Stimulated activated CD4-positive, alpha-beta T cell treated with anti-CD3 and anti-CD28 coated beads, Interleukin-2, amount 100 ng/mL, for 4 hours (primary cell): ENCODE measurements at regions not wholly inside any gene's neighbourhood (a gene's known extent, or its start where the extent isn't known, plus 50 kb on each side); places are given as distances from the start of the nearest gene placed in this dataset.
"Not testable (repeated sequence)": the region's sequence is repeated elsewhere in the genome, so short reads cannot be mapped to it uniquely, and the experiment has no call there.

Experiments used
- DNase-seq: peaks from one replicate; pipeline ENCODE4 v3.0.0-alpha.2; 2020; ENCODE audit warnings: low read depth

DNA sequence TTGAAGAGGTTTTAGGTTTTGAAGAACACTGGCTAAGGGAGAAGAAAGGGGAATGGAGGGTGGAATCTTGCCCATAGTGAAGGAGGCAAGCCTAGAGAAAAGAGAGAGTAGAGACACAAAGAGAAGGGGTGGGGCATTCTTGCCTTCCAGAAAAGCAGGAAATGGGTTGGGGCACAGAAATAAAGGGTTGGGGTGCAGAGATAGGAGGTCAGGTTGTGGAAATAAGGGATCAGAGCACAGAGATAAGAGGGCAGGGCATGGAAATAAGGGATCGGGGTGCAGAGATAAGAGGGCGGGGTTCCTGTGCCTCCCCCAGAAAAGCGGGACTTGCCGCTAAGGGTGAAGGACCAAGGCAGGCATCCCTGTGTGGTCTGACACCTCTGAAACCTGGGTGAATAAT lies 69.9 kb downstream of the ALG1L2 start:
- not testable (repeated sequence) for DNase-seq

DNA sequence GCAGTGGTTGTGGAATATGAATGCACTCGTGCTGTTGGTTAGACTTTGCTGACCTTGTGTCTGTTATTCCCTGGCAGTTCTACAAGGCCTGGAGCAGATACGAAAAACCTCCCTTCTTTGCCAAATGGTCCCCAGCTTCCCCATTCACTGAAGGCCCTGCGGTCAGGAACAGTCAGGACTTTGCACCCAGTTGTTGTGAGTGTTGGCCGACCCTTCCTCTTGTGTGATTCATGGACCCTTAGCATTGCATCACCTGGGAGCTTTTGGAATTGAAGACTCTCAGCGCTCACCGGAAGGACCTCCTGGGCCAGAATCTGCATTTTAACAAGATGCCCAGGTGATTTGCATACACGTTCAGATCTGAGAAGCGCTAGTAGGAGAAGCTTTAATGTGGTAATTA lies 71.6 kb downstream of the ALG1L2 start:
- DNase-seq: not testable (repeated sequence)

DNA sequence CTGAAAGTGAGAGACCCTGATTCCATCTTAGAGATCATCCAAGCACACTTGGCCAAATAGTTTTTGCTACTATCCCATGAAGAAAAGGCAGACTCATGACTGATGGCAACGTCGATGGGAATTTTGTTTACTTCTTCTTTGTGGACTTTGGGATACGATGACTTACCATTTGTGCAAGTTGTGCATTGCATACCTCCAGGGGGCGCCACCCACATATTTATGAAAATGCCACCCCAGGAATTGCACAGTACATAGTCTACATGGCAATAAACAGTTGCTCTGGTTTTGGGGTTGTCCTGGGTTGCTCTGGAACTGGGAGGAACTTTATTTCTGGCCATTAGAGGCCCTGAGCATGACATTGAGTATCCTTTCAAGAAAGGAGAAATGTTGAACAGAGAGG lies 73.8 kb downstream of the ALG1L2 start:
- not testable (repeated sequence) for DNase-seq

DNA sequence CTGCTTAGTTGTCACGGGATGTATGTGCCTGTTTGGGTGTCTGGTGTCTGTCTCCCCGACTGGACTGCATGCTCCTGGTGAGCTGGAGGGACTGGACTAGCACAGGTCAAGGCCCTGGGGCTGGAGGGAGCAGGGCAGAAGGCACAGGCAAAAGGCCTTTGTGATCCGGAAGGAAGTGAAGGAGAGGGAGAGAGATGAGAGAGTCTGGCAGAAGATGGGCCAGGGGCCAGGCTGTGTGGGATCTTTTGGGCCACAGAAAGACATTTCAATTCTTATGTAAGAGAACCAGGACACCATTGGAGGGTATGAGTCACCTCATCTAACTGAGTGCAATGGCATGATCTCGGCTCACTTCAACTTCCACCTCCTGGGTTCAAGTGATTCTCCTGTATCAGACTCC lies 85.2 kb downstream of the ALG1L2 start:
- DNase-seq: not testable (repeated sequence)

DNA sequence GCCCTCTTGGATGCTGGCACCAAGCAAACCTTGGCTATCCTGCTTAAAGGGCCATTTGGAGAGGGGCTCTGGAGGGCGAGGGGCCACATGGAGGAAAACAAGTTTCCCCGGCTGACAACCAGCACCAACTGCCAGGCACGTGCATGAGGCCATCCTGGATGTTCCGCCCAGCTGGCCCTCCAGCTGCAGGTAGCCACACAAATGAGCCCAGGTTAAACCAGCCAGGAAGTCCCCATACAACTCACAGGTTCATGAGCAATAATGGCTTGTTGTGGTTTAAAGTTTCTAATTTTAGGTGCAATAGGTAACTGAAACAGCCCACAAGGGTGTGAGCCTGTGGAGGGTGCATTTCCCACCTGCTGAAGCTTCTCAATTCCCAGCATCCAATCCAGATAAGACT lies 93.6 kb downstream of the ALG1L2 start:
- DNase-seq: not testable (repeated sequence)

DNA sequence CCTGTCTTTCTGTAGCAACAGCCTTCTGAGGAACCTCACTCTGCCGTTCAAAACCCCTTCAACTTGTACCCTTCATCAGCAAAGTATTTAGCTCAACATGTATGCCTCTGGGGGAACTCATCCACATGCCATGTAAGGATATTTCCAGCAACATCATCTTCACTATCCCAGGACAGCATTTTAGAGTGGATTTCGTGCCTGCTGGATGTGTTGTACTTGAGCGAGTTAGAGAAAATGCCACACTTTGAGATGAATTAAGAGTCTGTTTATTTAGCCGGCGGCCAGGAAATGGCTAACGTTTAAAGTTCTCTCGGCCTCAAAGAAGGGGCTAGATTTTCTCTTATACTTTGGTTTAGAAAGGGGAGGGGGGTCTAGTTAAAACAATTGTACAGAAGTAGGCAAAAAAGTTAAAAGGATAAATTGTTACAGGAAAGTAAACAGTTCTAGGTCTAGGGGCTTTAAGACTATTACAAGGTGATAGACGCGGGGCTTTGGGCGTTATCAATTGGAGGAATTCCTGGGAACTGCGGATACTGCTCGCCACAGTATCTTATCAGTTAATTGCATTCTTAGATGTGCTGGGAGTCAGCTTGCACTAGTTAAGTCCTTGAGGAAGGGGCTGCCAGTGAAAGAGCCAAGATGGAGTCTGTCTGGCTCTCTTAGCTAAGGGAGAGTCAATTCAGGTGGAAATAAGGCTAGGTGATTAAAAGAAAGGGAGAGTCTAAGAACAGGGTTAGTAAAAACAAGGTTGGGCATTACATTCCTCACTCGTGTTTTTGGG lies 95.0 kb downstream of the ALG1L2 start:
- not testable (repeated sequence) for DNase-seq

DNA sequence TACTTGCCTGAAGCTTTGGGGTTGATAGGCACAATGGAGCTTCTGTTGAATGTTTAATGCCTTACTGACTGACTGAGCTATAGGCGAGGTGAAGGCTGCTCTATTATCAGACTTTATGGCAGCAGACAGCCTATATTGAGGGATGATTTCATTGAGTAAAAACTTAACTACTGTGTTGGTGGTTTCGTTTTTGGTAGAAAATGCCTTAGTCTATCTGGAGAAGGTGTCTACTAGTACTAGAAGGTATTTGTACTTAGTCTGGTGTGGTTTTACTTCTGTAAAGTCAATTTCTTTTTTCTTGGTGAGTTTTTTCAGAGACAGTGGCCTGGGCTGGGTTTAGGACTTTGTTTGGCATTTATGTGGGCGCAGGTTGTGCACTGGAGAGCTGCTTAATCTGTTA lies 97.2 kb downstream of the ALG1L2 start:
- not testable (repeated sequence) for DNase-seq

DNA sequence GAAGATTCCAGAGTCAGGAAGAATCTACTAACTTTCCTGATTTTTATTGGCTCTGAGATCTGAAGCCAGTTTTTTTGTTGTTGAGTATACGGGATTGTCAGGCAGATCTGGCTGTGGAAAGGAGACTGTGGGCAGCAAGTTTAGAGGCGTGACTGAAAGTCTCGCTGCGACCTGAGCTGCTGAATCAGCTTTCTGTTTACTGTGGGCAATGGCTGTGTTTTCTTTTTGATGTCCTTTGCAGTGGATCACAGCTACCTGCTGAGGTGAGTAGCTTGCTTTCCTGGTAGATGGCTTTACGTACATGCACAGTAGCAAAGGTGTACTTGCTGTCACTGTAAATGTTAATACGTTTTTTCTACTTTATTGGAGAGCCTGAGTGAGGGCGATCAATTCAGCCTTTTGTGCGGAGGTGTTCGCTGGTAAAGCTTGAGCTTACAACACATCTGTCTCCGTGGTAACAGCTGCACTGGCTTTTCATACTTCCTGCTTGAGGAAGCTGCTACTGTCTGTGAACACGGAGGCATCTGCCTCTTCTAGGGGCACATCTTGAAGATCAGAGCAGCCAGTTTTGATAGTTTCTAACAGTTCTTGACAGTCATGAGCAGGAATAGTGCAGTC lies 97.8 kb downstream of the ALG1L2 start:
- peak; percentile 24 for DNase-seq

DNA sequence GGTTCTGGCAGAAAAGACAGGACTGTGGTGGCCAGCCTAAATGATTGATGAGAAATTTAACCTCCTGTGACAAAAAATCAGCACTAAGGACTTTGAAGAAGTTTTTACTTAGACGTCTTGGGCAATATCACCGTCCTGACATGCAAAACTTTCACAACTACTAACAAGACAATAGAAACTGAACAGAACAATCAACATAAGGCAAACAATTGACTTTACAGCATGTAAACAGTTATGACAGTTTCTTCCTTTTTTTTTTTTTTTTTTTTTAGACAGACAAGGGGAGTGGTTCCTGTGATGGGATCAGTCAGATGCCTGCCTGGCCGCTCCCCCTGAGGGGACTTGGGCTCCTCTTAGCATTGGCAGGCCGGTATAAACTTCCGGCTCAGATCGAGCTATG lies 100.8 kb downstream of the ALG1L2 start:
- DNase-seq: not testable (repeated sequence)

DNA sequence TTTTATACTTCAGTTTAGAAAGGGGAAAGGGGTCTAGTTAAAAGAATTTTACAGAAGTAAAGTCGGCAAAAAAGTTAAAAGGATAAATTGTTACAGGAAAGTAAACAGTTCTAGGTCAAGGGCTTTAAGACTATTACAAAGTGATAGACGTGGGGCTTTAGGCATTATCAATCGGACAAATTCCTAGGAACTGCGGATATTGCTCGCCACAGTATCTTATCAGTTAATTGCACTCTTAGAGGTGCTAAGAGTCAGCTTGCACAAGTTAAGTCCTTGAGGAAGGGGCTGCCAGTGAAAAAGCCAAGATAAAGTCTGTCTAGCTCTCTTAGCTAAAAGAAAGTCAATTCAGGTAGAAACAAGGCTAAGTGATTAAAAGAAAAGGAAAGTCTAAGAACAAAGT lies 102.1 kb downstream of the ALG1L2 start:
- DNase-seq: not testable (repeated sequence)

DNA sequence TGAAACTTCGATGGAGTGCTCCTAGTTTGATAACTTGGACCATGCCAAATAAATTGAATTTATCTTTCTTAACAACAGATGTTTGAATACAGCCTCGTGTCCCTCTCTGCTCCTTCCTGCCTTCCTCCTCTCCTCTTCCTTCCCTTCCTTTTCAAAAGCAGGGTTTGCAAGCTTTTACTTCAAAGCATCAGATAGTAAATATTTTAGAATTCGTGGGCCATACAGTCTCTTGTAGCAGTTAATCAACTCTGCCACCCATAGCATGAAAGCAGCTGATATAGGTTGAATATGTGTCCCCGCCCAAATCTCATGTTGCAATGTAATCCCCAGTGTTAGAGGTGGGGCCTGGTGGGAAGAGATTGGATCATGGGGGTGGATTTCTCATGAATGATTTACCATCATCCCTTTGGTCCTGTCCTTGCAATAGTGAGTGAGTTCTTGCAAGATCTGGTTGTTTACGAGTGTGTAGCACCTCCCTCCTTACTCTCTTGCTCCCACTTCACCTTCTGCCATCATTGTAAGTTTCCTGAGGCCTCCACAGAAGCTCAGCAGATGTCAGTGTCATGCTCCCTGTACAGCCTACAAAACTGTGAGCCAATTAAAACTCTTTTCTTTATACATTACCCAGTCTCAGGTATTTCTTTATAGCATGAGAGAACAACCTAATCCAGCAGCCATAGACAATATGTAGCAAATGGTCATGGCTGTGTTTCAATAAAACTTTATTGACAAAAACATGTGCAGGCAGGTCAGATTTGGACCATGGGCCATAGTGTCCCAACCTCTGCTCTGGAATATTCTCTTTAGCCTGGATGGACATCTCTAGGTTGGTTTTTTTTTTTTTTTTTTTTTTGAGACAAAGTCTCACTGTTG lies 102.8 kb downstream of the ALG1L2 start:
- DNase-seq: not testable (repeated sequence)

DNA sequence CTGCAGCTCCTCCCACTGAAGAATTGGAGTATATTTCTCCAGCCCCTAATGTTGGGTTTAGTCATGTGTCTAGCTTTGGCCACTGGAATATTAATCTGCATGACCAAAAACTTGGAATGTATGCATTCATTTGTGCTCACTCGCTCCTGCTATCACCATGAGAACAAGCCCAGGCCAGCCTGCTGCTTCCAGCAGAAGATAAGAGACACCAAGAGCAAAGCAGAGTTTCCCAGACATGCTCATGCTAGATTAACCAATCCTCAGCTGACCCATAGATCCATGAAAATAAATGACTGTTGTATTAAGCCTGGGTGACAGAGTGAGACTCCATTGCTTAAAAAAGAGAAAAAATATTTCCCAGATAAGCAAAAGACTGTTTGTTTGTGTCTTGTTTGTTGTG lies 119.6 kb downstream of the ALG1L2 start:
- not testable (repeated sequence) for DNase-seq

DNA sequence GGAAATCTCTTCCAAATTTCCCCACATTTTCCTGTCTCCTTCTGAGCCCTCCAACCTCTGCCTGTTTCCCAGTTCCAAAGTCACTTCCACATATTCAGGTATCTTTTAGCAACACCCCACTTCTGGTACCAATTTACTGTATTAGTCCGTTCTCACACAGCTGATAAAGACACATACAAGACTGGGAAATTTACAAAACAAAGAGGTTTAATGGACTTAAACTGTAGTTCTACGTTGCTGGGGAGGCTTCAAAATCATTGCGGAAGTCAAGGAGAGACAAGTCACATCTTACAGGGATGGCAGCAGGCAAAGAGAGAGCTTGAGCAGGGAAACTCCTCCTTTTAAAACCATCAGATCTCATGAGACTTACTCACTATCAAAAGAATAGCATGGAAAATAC lies 122.0 kb downstream of the ALG1L2 start:
- not testable (repeated sequence) for DNase-seq

DNA sequence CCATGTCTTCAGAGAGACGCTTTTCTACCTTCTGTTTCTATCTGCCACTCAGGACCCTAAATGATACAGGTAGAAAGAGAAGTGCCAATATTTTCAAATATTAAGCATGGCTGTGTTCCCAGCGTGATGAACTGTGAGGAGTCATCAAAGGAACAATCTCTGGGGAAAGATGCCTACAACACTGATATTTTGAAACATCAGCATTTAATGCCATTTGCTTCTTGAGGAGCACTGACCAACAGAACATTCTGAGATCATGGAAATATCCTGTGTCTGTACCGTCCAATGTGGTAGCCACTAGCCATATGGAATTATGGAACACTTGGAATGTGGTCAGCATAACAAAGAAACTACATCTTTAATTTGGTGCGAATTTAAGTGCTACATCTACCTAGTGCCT lies 117.9 kb upstream of the COL6A5 start:
- no peak for DNase-seq

DNA sequence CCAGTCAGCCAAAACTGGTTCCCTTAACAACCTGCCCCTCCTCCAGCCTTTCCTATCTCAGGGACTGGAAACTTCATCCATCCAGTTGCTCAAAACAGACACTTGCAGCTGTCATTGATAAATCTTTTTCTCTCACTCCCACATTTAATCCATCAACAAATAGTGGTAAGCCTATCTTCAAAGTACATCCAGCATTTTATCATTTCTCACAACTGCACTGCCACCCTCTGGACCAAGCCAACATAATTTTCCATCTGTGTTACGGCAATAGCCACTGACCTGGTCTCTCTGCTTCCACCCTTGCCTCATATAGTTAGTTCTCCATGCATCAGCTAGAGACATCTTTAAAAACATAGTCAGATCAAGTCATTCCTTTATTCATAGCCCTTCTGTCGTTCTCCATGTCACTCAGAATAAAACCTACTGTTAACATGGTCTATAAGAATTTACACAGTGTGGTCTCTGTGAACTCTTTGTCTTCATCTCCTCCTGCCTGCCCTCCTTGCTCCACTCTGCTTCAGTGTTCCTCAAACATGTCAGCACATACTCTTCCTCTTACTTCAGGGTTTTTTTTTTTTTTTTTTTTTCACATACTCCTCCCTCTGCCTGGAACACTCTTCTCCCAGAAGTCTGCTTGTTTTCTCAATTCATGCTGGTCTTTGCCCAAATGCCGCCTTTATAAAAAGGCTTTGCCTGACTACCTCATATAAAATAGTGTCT lies 102.5 kb upstream of the COL6A5 start:
- no peak for DNase-seq

DNA sequence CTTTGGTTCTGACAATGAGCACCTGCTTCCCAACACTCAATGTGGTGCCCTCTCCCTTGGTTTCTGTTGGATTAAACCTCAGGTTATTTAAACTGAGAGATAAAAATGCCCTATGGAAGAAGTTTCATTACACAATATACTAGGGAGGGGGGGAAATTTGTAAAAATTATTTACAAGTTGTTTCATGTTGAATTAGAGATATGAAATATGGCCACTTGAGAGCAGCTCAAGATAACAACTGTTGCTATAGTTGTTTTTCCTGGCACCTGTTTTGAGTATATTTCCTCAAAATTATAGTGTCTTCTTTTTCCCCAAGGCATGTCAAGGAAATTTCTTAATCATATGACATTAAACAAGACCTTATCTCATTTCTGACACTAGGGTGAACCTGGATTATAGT lies 101.7 kb upstream of the COL6A5 start:
- no peak for DNase-seq

DNA sequence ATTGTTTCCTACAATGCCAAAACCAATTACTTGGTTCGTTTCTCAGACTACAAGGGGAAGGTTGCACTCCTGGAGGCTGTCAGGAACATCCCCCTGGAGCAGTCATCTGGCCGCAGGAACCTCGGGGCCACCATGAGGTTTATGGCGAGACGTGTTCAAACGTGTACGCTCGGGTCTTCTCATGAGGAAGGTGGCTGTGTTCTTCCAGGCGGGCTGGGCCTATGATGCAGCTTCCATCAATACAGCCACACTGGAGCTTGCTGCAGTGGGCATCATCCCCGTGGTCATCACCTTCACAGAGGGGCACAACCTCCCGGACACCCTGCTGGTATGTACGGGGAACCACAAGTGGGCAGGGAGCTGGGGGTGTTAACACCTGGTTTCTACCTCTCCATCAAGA lies 94.5 kb upstream of the COL6A5 start:
- no peak for DNase-seq

DNA sequence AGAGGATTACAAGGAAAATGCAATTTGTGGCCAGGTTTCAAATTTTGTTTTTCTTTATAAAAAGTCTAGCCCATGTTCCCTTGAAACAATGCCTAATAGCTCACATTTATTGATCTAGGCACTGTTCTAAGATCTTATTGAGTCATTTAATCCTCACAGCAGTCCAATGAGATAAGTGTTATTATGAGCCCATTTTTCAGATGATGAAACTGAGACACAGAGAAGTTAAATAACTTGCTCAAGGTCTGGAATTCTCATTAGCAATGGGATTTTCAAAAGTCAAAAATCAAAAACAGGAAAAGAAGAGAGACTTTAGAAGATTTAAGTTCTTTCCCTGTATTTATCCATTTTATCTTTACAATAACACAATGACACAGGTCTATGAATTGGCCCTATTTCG lies 90.0 kb upstream of the COL6A5 start:
- no peak for DNase-seq

DNA sequence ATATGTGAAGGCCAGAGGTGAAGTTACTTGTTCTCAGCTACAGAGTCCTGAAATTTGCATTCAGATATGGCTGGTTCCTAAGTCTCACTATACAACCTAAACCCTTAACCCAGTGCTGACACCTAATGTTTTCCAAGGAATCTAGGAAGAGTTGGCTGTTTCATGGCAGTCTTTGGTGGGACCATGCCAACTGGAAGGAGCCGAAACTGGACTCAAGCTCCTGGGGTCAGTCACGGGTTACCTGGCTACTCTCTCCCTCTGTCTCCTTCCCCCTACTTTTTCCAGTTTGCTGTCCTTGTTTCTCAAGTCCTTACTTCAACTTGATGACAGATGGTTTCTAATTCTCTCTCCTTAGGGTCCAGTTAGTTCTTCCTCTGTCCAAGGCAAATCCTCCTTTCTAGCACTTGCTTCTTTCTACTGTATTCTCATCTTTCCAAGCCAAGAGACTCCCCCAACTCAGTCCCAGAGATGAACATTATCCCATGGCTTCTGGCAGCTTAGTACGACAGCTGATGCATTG lies 88.6 kb upstream of the COL6A5 start:
- no peak for DNase-seq

DNA sequence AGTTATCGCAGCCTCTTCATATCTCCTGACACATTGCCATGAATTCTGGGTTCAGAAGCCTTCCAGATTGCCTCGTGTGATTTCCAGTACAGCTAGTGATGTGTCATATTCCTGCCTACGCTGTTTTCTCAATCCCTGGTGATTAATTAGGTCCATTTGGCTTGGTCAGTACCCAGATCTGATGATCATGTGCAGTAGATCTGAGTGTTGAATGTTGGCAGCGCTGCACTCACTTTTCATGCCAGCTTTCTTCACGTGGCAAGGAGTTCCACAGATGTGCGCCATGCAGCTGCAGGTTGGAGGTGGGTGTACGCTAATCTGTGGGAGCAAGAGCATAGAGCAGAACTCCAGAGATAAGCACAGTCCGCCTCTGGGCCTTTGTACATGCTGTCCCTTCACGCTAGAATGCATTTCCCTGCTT lies 86.9 kb upstream of the COL6A5 start:
- DNase-seq: no peak

DNA sequence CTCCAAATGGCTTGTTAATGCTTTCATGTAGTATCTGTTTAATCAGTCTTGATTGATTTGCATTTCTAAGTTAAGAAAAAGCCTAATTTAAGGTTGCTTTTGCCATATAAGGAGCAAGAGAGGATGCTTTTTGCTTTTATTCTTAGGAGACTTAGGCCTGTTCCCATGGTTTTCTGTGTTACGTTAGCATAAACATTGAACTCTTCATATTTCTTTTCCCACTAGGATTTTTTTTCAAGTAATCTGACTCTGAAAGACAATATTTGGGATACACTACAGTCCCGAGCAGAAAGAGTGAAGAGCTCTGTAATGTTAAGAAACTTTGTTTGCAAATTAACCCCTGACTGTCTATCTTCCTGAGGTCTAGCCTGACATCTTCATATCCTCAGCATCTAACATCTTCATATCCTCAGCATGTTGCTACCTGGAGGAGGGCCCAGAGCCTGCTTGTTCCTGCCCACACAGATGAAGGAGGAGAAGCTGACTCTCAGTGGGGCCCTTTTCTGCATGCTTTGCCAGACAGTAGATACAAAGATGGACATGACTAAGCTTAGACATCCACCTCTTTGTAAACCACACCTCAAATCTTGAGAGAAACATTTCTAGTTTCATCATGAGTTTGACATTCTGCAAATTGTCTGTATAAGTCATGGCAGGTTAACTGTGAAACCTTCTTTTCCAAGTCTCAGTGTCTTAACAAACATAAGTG lies 86.2 kb upstream of the COL6A5 start:
- DNase-seq: no peak
